ENCODE measurements at regions not wholly inside any gene's neighbourhood (a gene's known extent, or its start where the extent isn't known, plus 50 kb on each side); places are given as distances from the start of the nearest gene placed in this dataset.

DNA sequence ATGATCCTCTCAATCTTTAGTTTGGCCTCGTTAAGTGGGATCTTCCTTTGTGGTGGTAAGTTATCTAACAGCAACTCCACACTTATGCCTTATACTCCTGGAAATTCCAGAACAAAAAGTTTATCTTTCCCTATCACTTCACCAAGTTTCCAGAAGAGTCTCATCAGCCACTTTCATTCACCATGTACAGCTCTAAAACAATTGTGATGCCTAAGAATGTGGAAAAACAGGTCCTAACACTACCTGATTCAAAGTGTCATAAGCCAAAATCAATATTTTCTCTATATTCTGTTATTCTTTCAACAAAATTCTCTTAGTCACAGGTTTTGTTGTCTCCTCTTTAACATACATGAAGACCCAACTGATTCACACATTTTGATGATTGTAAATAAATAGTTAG, 342.4 kb upstream of the TYRP1 start:
- no peak overlapping the region for H3K4me3 ChIP-seq (replicated peaks; ENCODE audit: low read depth, low read length)
- DNase-seq (ENCODE audit: extremely low read depth, low read depth) = no peak
- TF ChIP-seq, protein P1, sequence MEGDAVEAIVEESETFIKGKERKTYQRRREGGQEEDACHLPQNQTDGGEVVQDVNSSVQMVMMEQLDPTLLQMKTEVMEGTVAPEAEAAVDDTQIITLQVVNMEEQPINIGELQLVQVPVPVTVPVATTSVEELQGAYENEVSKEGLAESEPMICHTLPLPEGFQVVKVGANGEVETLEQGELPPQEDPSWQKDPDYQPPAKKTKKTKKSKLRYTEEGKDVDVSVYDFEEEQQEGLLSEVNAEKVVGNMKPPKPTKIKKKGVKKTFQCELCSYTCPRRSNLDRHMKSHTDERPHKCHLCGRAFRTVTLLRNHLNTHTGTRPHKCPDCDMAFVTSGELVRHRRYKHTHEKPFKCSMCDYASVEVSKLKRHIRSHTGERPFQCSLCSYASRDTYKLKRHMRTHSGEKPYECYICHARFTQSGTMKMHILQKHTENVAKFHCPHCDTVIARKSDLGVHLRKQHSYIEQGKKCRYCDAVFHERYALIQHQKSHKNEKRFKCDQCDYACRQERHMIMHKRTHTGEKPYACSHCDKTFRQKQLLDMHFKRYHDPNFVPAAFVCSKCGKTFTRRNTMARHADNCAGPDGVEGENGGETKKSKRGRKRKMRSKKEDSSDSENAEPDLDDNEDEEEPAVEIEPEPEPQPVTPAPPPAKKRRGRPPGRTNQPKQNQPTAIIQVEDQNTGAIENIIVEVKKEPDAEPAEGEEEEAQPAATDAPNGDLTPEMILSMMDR (IDR thresholded peaks at IDR 0.05; ENCODE audit: low read depth, low read length, missing control alignments) = no peak

DNA sequence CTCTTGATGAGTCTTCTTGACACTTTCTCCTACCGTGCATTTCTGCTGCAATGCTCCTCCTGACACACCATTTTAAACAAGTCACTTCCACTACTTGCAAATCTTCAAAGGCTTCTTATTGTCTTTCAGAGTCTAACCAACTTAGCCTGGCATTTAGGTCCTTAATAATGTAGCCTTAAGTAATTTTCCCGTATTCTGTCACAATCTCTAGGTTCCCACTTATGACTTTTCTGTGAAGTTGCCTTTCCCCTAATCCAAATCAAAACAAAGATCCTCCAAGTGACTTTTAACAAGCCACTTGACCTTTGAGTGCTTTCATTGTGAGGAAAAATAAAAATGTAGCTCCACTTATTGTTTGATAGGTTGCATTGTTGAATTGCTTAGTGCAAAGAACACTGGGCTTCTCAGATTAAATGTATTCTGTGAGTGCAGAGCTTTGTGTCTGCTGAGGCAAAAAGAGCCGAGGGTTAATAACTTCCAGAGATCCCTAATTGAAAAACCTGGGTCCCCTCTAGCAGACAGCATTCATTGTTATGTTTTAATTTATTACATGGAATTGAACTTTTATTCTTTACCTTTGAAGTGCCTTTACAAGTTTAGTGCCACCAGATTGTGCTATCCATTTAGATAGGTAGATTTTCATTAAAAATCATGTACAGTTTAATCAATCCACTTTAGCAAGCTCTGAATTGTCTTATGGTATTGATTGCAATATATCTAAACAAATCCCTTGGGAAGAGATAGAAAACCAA, 341.7 kb upstream of the TYRP1 start:
- DNase-seq (ENCODE audit: extremely low read depth, low read depth) = no peak
- TF ChIP-seq, protein P1 (IDR thresholded peaks at IDR 0.05; ENCODE audit: low read depth, low read length, missing control alignments) = no peak
- no peak overlapping the region for H3K4me3 ChIP-seq (replicated peaks; ENCODE audit: low read depth, low read length)

DNA sequence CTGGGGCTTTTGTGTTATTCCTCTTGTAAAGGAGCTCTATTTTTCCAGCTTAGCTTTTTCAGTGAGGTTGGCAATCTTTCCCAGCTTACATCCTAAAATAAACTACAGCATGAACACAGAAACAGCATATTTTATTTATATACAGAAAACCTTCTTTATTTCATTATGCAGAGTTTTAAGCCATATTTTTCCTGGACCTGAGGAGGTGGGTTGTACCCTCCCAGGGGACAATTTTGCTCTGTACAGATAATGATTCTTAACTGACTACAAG, 341.2 kb upstream of the TYRP1 start:
- no peak for DNase-seq (ENCODE audit: extremely low read depth, low read depth)
- no peak overlapping the region for H3K4me3 ChIP-seq (replicated peaks; ENCODE audit: low read depth, low read length)
- TF ChIP-seq, protein P1 (IDR thresholded peaks at IDR 0.05; ENCODE audit: low read depth, low read length, missing control alignments) = no peak

DNA sequence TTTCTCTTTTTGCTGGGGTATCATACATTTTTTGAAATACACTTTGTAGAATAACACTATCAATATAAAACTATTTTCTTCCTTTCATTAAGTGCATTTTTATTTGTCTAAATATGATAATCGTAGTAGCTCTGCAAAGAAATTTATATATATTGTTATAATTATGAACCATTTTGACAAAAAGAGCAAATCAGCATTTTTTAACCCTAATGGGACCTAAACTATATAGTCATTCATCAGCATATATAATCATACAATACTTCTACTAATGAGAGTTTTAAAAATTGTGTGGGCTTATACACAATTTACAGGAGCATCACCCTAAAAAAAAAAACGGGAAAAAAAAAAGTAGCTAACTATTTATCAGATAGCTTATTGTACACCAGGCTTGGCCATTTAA, 329.7 kb upstream of the TYRP1 start:
- TF ChIP-seq, protein P1 (IDR thresholded peaks at IDR 0.05; ENCODE audit: low read depth, low read length, missing control alignments) = no peak
- no peak for DNase-seq (ENCODE audit: extremely low read depth, low read depth)
- H3K4me3 ChIP-seq (replicated peaks; ENCODE audit: low read depth, low read length) = no peak overlapping the region

DNA sequence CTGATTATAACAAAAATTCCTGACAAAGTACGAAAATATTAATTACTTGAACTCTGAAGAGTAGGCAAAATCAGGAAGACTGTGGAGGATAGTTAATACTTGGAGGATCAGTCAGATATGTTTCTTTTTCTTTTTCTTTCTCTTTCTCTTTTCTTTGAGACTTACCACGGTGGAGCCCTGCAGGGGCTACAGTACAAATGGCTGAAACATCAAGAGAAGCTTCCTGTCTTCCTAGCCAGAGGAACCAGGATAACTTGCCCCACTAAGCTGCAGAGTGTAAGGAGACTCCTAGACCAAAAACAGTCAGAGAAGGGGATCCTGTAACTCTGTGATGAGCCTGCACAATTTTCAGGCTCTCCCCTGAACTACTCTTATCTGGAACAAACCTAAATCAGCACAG, 324.6 kb upstream of the TYRP1 start:
- TF ChIP-seq, protein P1 (IDR thresholded peaks at IDR 0.05; ENCODE audit: low read depth, low read length, missing control alignments) = no peak
- DNase-seq (ENCODE audit: extremely low read depth, low read depth) = no peak
- H3K4me3 ChIP-seq (replicated peaks; ENCODE audit: low read depth, low read length) = no peak overlapping the region

DNA sequence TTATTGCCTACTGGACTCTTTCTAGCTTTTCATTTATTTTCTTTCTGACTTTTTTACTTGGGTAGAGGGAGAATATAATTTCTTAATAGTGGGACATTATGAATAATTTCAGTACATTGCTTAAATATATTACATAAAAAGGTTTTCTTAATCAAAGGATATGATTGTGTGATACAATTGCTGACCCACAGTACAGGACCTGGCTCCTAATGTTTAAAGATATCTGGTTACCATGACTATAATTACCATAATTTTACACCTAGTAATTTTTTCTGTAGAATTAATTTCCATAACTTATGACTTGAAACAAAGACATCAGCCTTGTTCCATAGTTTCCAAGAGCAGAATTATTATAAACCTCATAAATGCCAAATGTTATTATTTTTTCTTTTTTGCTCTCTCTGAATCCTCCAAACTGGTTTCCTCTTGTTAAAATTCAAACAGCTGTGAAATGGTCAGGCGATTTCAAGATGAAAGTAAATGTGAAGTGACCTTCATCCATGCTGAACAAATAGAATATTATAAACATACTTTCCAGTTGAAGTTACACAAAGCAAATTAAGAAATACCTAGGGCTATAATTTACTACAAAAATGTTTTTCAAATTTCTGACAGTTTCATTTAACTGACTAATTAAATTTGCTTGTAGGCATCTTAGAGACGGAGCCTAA, 301.2 kb upstream of the TYRP1 start:
- no peak overlapping the region for H3K4me3 ChIP-seq (replicated peaks; ENCODE audit: low read depth, low read length)
- DNase-seq (ENCODE audit: extremely low read depth, low read depth) = no peak
- TF ChIP-seq, protein P1 (IDR thresholded peaks at IDR 0.05; ENCODE audit: low read depth, low read length, missing control alignments) = no peak

Measured in HFF-Myc (cell line).